ENCODE measurements at regions not wholly inside any gene's neighbourhood (a gene's known extent, or its start where the extent isn't known, plus 50 kb on each side); places are given as distances from the start of the nearest gene placed in this dataset.

- DNase-seq: no peak
Measured at GRCh38 chr18:29012364-29012763, 835.4 kb upstream of the CDH2 start.

GRCh38 chr18:29009250-29009803, 832.4 kb upstream of the CDH2 start:
- no peak for DNase-seq

GRCh38 chr18:29008809-29009208, 831.9 kb upstream of the CDH2 start:
- DNase-seq: no peak

- DNase-seq: no peak
Measured at GRCh38 chr18:29007986-29008654, 831.2 kb upstream of the CDH2 start.

GRCh38 chr18:29004921-29005320, 828.0 kb upstream of the CDH2 start:
- no peak for DNase-seq

- peak; percentile 46 to 64 for DNase-seq
Measured at GRCh38 chr18:29003194-29003593, 826.3 kb upstream of the CDH2 start.

- peak in 1 of 2 experiments; percentile 30 for DNase-seq
Measured at GRCh38 chr18:29002747-29003146, 825.8 kb upstream of the CDH2 start.

- no peak for DNase-seq
Measured at GRCh38 chr18:28999726-29000125, 822.8 kb upstream of the CDH2 start.

GRCh38 chr18:28995319-28995718, 818.4 kb upstream of the CDH2 start:
- no peak for DNase-seq

- DNase-seq: no peak
Measured at GRCh38 chr18:28984731-28985130, 807.8 kb upstream of the CDH2 start.

- DNase-seq: no peak
Measured at GRCh38 chr18:28974504-28974903, 797.6 kb upstream of the CDH2 start.

GRCh38 chr18:28973324-28973723, 796.4 kb upstream of the CDH2 start:
- no peak for DNase-seq

GRCh38 chr18:28972333-28972907, 795.5 kb upstream of the CDH2 start:
- no peak for DNase-seq

GRCh38 chr18:28963481-28963880, 786.6 kb upstream of the CDH2 start:
- DNase-seq: no peak

GRCh38 chr18:28961669-28962228, 784.8 kb upstream of the CDH2 start:
- DNase-seq: peak; percentile 46 to 61

GRCh38 chr18:28960146-28960545, 783.2 kb upstream of the CDH2 start:
- no peak for DNase-seq

GRCh38 chr18:28952339-28952738, 775.4 kb upstream of the CDH2 start:
- DNase-seq: no peak

GRCh38 chr18:28947900-28948299, 771.0 kb upstream of the CDH2 start:
- DNase-seq: no peak

GRCh38 chr18:28946471-28946870, 769.5 kb upstream of the CDH2 start:
- DNase-seq: no peak

GRCh38 chr18:28922936-28923335, 746.0 kb upstream of the CDH2 start:
- no peak for DNase-seq

GRCh38 chr18:28916456-28916855, 739.5 kb upstream of the CDH2 start:
- no peak for DNase-seq

- no peak for DNase-seq
Measured at GRCh38 chr18:28905509-28905908, 728.6 kb upstream of the CDH2 start.

- DNase-seq: no peak
Measured at GRCh38 chr18:28904789-28905364, 727.9 kb upstream of the CDH2 start.

- no peak for DNase-seq
Measured at GRCh38 chr18:28903306-28903705, 726.4 kb upstream of the CDH2 start.
